ENCODE measurements at regions not wholly inside any gene's neighbourhood (a gene's known extent, or its start where the extent isn't known, plus 50 kb on each side); places are given as distances from the start of the nearest gene placed in this dataset.

DNA sequence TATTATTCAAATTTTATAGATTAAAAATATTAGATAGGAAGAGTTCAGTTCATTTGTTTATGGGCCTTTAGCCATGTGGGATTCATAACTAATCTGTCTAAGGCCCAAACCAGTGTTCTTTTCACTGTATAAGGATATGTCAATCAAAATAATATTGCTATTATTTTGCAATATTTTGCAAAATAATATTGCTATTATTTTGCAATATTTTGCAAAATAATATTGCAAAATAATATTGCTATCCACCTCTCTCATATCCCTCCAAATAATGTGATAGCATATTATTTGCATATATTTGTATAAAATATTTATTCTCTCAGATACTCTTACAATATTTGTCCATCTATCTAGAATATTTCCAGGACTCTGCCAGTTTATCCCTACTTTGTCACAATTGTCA, 595.3 kb upstream of the PTCHD4 start:
- TF ChIP-seq EZH2phosphoT487 (conservative IDR thresholded peaks at IDR 0.05; ENCODE audit: low read length), result no peak
- TF ChIP-seq, protein P1, sequence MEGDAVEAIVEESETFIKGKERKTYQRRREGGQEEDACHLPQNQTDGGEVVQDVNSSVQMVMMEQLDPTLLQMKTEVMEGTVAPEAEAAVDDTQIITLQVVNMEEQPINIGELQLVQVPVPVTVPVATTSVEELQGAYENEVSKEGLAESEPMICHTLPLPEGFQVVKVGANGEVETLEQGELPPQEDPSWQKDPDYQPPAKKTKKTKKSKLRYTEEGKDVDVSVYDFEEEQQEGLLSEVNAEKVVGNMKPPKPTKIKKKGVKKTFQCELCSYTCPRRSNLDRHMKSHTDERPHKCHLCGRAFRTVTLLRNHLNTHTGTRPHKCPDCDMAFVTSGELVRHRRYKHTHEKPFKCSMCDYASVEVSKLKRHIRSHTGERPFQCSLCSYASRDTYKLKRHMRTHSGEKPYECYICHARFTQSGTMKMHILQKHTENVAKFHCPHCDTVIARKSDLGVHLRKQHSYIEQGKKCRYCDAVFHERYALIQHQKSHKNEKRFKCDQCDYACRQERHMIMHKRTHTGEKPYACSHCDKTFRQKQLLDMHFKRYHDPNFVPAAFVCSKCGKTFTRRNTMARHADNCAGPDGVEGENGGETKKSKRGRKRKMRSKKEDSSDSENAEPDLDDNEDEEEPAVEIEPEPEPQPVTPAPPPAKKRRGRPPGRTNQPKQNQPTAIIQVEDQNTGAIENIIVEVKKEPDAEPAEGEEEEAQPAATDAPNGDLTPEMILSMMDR (IDR thresholded peaks at IDR 0.05; ENCODE audit: insufficient read depth, low read length, poor library complexity, severe bottlenecking), result no peak

DNA sequence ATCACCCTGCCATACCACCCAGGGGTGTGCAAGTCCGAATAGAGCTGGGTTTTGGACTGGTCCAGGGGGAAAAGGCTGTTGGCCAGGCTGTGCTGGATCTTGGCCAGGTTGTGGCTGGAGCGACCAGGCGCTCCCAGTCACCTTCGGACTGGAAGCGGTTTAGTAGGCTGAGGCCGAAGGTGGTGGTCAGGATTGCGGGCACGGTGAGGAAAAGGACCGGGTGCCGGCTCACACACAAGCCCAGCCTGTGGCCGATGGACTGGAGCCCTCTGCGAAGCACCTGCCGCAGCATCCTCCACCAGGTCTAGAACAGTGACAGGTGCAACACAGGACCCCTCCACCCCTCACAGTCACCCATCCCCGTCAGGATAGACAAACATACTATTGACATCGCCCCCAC, 590.6 kb upstream of the PTCHD4 start:
- no peaks in the 10 kb centered on the region for H3K9me2 ChIP-seq (replicated peaks; ENCODE audit: insufficient read depth, low read length)
- no peaks in the 10 kb centered on the region for H3K27me3 ChIP-seq (ENCODE audit: low read length)
- no peak overlapping the region for H3K9ac ChIP-seq (ENCODE audit: low read length)
- no peak overlapping the region for H3K27ac ChIP-seq (ENCODE audit: low read depth, low read length)
- no peak overlapping the region for H3K4me2 ChIP-seq (ENCODE audit: low read depth, low read length, poor library complexity, severe bottlenecking)
- no peaks in the 10 kb centered on the region for H3K79me2 ChIP-seq (ENCODE audit: insufficient read depth, low read length)
- no peaks in the 10 kb centered on the region for H4K20me1 ChIP-seq (ENCODE audit: low read depth, low read length)
- TF ChIP-seq EZH2phosphoT487 (conservative IDR thresholded peaks at IDR 0.05; ENCODE audit: low read length), result no peak
- TF ChIP-seq, protein P1 (IDR thresholded peaks at IDR 0.05; ENCODE audit: insufficient read depth, low read length, poor library complexity, severe bottlenecking), result no peak
- no peak overlapping the region for H3K4me3 ChIP-seq (ENCODE audit: insufficient read depth, low read length, poor library complexity, severe bottlenecking)
- H2AFZ ChIP-seq (ENCODE audit: low read depth, low read length, severe bottlenecking), result no peak overlapping the region
- no peaks in the 10 kb centered on the region for H3F3A ChIP-seq (ENCODE audit: insufficient read depth)
- no peaks in the 10 kb centered on the region for H3K9me3 ChIP-seq (ENCODE audit: insufficient read depth, low read length)
- no peaks in the 10 kb centered on the region for H3K36me3 ChIP-seq (ENCODE audit: low read length)

More for the DNA sequence above, 595.3 kb upstream of the PTCHD4 start:
- Histone ChIP-seq H3K4me3 (ENCODE audit: insufficient read depth, low read length, poor library complexity, severe bottlenecking) (no peak overlapping the region), H3K9ac (ENCODE audit: low read length) (no peak overlapping the region), H3K79me2 (ENCODE audit: insufficient read depth, low read length) (no peaks in the 10 kb centered on the region), H3K9me2 (replicated peaks; ENCODE audit: insufficient read depth, low read length) (no peaks in the 10 kb centered on the region), H3K27me3 (ENCODE audit: low read length) (no peaks in the 10 kb centered on the region), H3K36me3 (ENCODE audit: low read length) (no peaks in the 10 kb centered on the region), H2AFZ (ENCODE audit: low read depth, low read length, severe bottlenecking) (no peak overlapping the region), H4K20me1 (ENCODE audit: low read depth, low read length) (peaks cover 3% of the 10 kb centered on the region; the same call in 1 of the 2 replicates), H3K9me3 (ENCODE audit: insufficient read depth, low read length) (no peaks in the 10 kb centered on the region), H3F3A (ENCODE audit: insufficient read depth) (no peaks in the 10 kb centered on the region), H3K4me2 (ENCODE audit: low read depth, low read length, poor library complexity, severe bottlenecking) (no peak overlapping the region), H3K27ac (ENCODE audit: low read depth, low read length) (no peak overlapping the region)

DNA sequence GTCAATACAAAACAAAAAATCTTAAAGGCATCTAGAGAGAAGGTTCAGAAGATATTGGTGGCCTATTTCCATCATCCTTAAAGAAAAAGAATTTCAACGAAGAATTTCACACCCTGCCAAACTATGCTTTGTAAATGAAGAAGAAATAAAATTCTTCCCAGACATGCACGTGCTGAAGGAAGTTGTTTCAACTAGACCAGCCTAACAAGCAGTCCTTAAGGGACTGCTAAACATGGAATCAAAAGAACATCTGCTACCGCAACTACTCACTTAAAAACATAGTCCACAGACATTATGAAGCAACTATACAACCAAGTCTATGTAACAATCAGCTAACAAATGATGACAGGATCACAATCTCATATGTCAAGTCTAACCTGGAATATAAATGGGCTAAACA, 584.9 kb upstream of the PTCHD4 start:
- no peak overlapping the region for H2AFZ ChIP-seq (ENCODE audit: low read depth, low read length, severe bottlenecking)
- H3K27ac ChIP-seq (ENCODE audit: low read depth, low read length), result no peak overlapping the region
- no peaks in the 10 kb centered on the region for H3K9me3 ChIP-seq (ENCODE audit: insufficient read depth, low read length)
- H3K9ac ChIP-seq (ENCODE audit: low read length), result no peak overlapping the region
- H3K79me2 ChIP-seq (ENCODE audit: insufficient read depth, low read length), result no peaks in the 10 kb centered on the region
- no peaks in the 10 kb centered on the region for H3K36me3 ChIP-seq (ENCODE audit: low read length)
- TF ChIP-seq EZH2phosphoT487 (conservative IDR thresholded peaks at IDR 0.05; ENCODE audit: low read length), result no peak
- TF ChIP-seq, protein P1 (IDR thresholded peaks at IDR 0.05; ENCODE audit: insufficient read depth, low read length, poor library complexity, severe bottlenecking), result no peak
- H3K9me2 ChIP-seq (replicated peaks; ENCODE audit: insufficient read depth, low read length), result no peaks in the 10 kb centered on the region
- no peak overlapping the region for H3K4me3 ChIP-seq (ENCODE audit: insufficient read depth, low read length, poor library complexity, severe bottlenecking)
- H3F3A ChIP-seq (ENCODE audit: insufficient read depth), result no peaks in the 10 kb centered on the region
- no peaks in the 10 kb centered on the region for H4K20me1 ChIP-seq (ENCODE audit: low read depth, low read length)
- H3K27me3 ChIP-seq (ENCODE audit: low read length), result no peaks in the 10 kb centered on the region
- no peak overlapping the region for H3K4me2 ChIP-seq (ENCODE audit: low read depth, low read length, poor library complexity, severe bottlenecking)
